RWPE2 (cell line): ENCODE measurements at regions not wholly inside any gene's neighbourhood (a gene's known extent, or its start where the extent isn't known, plus 50 kb on each side); places are given as distances from the start of the nearest gene placed in this dataset.

Experiments
- ATAC-seq: fragments of 200-7000 bp; cut with Tn5 transposase; 3 replicates; pipeline ENCODE4 v1.9.1; 2021; ENCODE audit warnings: low read depth
- DNase-seq: peaks from one replicate; pipeline ENCODE4 v3.0.0-alpha.2; 2020; ENCODE audit warnings: low spot score
- H3K27ac ChIP-seq: fragments of 450-650 bp; 2 replicates; pipeline ENCODE4 v1.5.1; 2017; ENCODE audit warnings: mild to moderate bottlenecking; ENCODE audit not compliant: poor library complexity, severe bottlenecking
- H3K27me3 ChIP-seq: fragments of 250-450 bp; sonication (Bioruptor Pico); 2 replicates; pipeline ENCODE4 v1.5.1; 2021; ENCODE audit warnings: mild to moderate bottlenecking, moderate library complexity; ENCODE audit not compliant: insufficient read depth, poor library complexity, severe bottlenecking
- H3K36me3 ChIP-seq: fragments of 250-450 bp; sonication (Bioruptor Pico); 2 replicates; pipeline ENCODE4 v1.5.1; 2020; ENCODE audit warnings: low read depth, mild to moderate bottlenecking, moderate library complexity
- H3K4me1 ChIP-seq: fragments of 250-450 bp; sonication (Bioruptor Pico); 2 replicates; pipeline ENCODE4 v1.5.1; 2021; ENCODE audit warnings: mild to moderate bottlenecking, moderate library complexity; ENCODE audit not compliant: insufficient read depth, poor library complexity, severe bottlenecking
- H3K4me3 ChIP-seq: fragments of 250-450 bp; sonication (Bioruptor Pico); 2 replicates; pipeline ENCODE4 v1.5.1; 2021; ENCODE audit warnings: mild to moderate bottlenecking, moderate library complexity; ENCODE audit not compliant: severe bottlenecking
- H3K9me3 ChIP-seq: fragments of 250-450 bp; sonication (Bioruptor Pico); 2 replicates; pipeline ENCODE4 v1.5.1; 2021; ENCODE audit warnings: mild to moderate bottlenecking, moderate library complexity; ENCODE audit not compliant: severe bottlenecking
- CTCF ChIP-seq: fragments of 450-650 bp; IDR thresholded peaks from one replicate; pipeline ENCODE4 v1.5.1; 2017; ENCODE audit warnings: mild to moderate bottlenecking, moderate library complexity; ENCODE audit not compliant: poor library complexity, severe bottlenecking

- Histone ChIP-seq H3K4me1 (peaks cover 47% of the 10 kb centered on the region), H3K36me3 (no peaks in the 10 kb centered on the region), H3K27me3 (no peaks in the 10 kb centered on the region), H3K4me3 (no peak overlapping the region), H3K27ac (peak overlapping the region; percentile 88), H3K9me3 (no peaks in the 10 kb centered on the region)
- DNase-seq (no peak), ATAC-seq (0 out of 3 replicates have a peak, but pooled peaks have one; percentile 13)
- TF ChIP-seq CTCF: no peak
These were observed 130.9 kb upstream of the RND3 start for GRCh38 chr2:150618245-150618895.

- no peak for TF ChIP-seq CTCF
- Histone ChIP-seq H3K4me3 (no peak overlapping the region), H3K27ac (peak overlapping the region; percentile 88), H3K4me1 (peaks cover 47% of the 10 kb centered on the region), H3K9me3 (no peaks in the 10 kb centered on the region), H3K36me3 (no peaks in the 10 kb centered on the region), H3K27me3 (no peaks in the 10 kb centered on the region)
- DNase-seq (no peak), ATAC-seq (no peak)
These were observed 130.0 kb upstream of the RND3 start for GRCh38 chr2:150617351-150617978.

GRCh38 chr2:150612957-150613710, 125.7 kb upstream of the RND3 start:
- no peak for TF ChIP-seq CTCF
- Histone ChIP-seq H3K4me1 (peaks cover 11% of the 10 kb centered on the region), H3K9me3 (no peaks in the 10 kb centered on the region), H3K4me3 (no peak overlapping the region), H3K27ac (no peak overlapping the region), H3K36me3 (no peaks in the 10 kb centered on the region), H3K27me3 (no peaks in the 10 kb centered on the region)
- no peak for ATAC-seq
- no peak for DNase-seq

GRCh38 chr2:150610670-150611279, 123.3 kb upstream of the RND3 start:
- peak; percentile 90 for TF ChIP-seq CTCF
- peak; percentile 87 for ATAC-seq
- DNase-seq: no peak

More at GRCh38 chr2:150610670-150611279, 123.3 kb upstream of the RND3 start:
- Histone ChIP-seq H3K4me1 (peaks cover 10% of the 10 kb centered on the region), H3K27ac (peak overlapping the region; percentile 20), H3K9me3 (no peaks in the 10 kb centered on the region), H3K4me3 (no peak overlapping the region), H3K27me3 (no peaks in the 10 kb centered on the region), H3K36me3 (no peaks in the 10 kb centered on the region)
